Hypothalamus (tissue), 51 donors: ENCODE measurements at regions not wholly inside any gene's neighbourhood (a gene's known extent, or its start where the extent isn't known, plus 50 kb on each side); places are given as distances from the start of the nearest gene placed in this dataset.

Source experiments
- DNase-seq, 51 donors: peaks; one replicate each; lab custom pipeline; 2025; lab: John Stamatoyannopoulos, UW

GRCh38 chr5:3030511-3031165 lies 279.2 kb upstream of the IRX2 start:
- DNase-seq: no peak

GRCh38 chr5:3029396-3029795 lies 277.9 kb upstream of the IRX2 start:
- DNase-seq: no peak

GRCh38 chr5:3027866-3028635 lies 276.6 kb upstream of the IRX2 start:
- no peak for DNase-seq

GRCh38 chr5:3027185-3027865 lies 275.8 kb upstream of the IRX2 start:
- DNase-seq: no peak

GRCh38 chr5:3026651-3027050 lies 275.2 kb upstream of the IRX2 start:
- no peak for DNase-seq

- no peak for DNase-seq
Observed at GRCh38 chr5:3026099-3026498, 274.6 kb upstream of the IRX2 start.

GRCh38 chr5:3025392-3025791 lies 273.9 kb upstream of the IRX2 start:
- no peak for DNase-seq

GRCh38 chr5:3024976-3025375 lies 273.5 kb upstream of the IRX2 start:
- no peak for DNase-seq

GRCh38 chr5:3024554-3024953 lies 273.1 kb upstream of the IRX2 start:
- no peak for DNase-seq

- no peak for DNase-seq
Observed at GRCh38 chr5:3024126-3024525, 272.6 kb upstream of the IRX2 start.

GRCh38 chr5:3023656-3024055 lies 272.2 kb upstream of the IRX2 start:
- DNase-seq: no peak

- no peak for DNase-seq
Observed at GRCh38 chr5:3022665-3023064, 271.2 kb upstream of the IRX2 start.

GRCh38 chr5:3020426-3020825 lies 268.9 kb upstream of the IRX2 start:
- no peak for DNase-seq

GRCh38 chr5:3019045-3019444 lies 267.6 kb upstream of the IRX2 start:
- no peak for DNase-seq

- DNase-seq: no peak
Observed at GRCh38 chr5:3011764-3012017, 260.2 kb upstream of the IRX2 start.

- no peak for DNase-seq
Observed at GRCh38 chr5:3010953-3011763, 259.7 kb upstream of the IRX2 start.

GRCh38 chr5:3010301-3010952 lies 258.9 kb upstream of the IRX2 start:
- DNase-seq: no peak

- no peak for DNase-seq
Observed at GRCh38 chr5:3009605-3010004, 258.1 kb upstream of the IRX2 start.

GRCh38 chr5:3007577-3007976 lies 256.1 kb upstream of the IRX2 start:
- DNase-seq: no peak

- DNase-seq: no peak
Observed at GRCh38 chr5:3006961-3007551, 255.6 kb upstream of the IRX2 start.
